GM12864 (cell line): ENCODE measurements at regions not wholly inside any gene's neighbourhood (a gene's known extent, or its start where the extent isn't known, plus 50 kb on each side); places are given as distances from the start of the nearest gene placed in this dataset.

ENCODE experiments used
- DNase-seq: peaks from one replicate; pipeline ENCODE4 v3.0.0-alpha.2; 2011; ENCODE audit warnings: low read depth
- H3K4me3 ChIP-seq: 2 replicates; pipeline ENCODE4 v1.5.1; 2011; ENCODE audit warnings: mild to moderate bottlenecking, low read depth, low read length, control low read depth
- CTCF ChIP-seq: IDR thresholded peaks from 2 replicates; pipeline ENCODE4 v1.5.1; 2011; ENCODE audit warnings: low read depth, mild to moderate bottlenecking, moderate library complexity, low read length, control low read depth, inconsistent platforms; ENCODE audit errors: missing control alignments

GRCh38 chr4:117425636-117426035 lies 340.3 kb upstream of the TRAM1L1 start:
- TF ChIP-seq CTCF, result no peak
- no peak overlapping the region for H3K4me3 ChIP-seq
- no peak for DNase-seq

GRCh38 chr4:117428536-117428935 lies 343.2 kb upstream of the TRAM1L1 start:
- TF ChIP-seq CTCF, result no peak
- DNase-seq, result no peak

GRCh38 chr4:117429061-117429460 lies 343.7 kb upstream of the TRAM1L1 start:
- no peak for DNase-seq
- H3K4me3 ChIP-seq, result no peak overlapping the region
- TF ChIP-seq CTCF, result peak; percentile 28

More at GRCh38 chr4:117428536-117428935, 343.2 kb upstream of the TRAM1L1 start:
- no peak overlapping the region for H3K4me3 ChIP-seq

- DNase-seq, result no peak
- no peak overlapping the region for H3K4me3 ChIP-seq
- no peak for TF ChIP-seq CTCF
Observed at GRCh38 chr4:117429506-117429905, 344.1 kb upstream of the TRAM1L1 start.

GRCh38 chr4:117434424-117434823 lies 349.0 kb upstream of the TRAM1L1 start:
- DNase-seq, result no peak
- no peak for TF ChIP-seq CTCF
- H3K4me3 ChIP-seq, result no peak overlapping the region

GRCh38 chr4:117447925-117448324 lies 362.5 kb upstream of the TRAM1L1 start:
- DNase-seq, result no peak
- peak; percentile 63 for TF ChIP-seq CTCF
- no peak overlapping the region for H3K4me3 ChIP-seq

- DNase-seq, result no peak
- no peak for TF ChIP-seq CTCF
Observed at GRCh38 chr4:117455088-117455487, 369.7 kb upstream of the TRAM1L1 start.

More at GRCh38 chr4:117455088-117455487, 369.7 kb upstream of the TRAM1L1 start:
- no peak overlapping the region for H3K4me3 ChIP-seq
